ENCODE measurements at regions not wholly inside any gene's neighbourhood (a gene's known extent, or its start where the extent isn't known, plus 50 kb on each side); places are given as distances from the start of the nearest gene placed in this dataset.

DNA sequence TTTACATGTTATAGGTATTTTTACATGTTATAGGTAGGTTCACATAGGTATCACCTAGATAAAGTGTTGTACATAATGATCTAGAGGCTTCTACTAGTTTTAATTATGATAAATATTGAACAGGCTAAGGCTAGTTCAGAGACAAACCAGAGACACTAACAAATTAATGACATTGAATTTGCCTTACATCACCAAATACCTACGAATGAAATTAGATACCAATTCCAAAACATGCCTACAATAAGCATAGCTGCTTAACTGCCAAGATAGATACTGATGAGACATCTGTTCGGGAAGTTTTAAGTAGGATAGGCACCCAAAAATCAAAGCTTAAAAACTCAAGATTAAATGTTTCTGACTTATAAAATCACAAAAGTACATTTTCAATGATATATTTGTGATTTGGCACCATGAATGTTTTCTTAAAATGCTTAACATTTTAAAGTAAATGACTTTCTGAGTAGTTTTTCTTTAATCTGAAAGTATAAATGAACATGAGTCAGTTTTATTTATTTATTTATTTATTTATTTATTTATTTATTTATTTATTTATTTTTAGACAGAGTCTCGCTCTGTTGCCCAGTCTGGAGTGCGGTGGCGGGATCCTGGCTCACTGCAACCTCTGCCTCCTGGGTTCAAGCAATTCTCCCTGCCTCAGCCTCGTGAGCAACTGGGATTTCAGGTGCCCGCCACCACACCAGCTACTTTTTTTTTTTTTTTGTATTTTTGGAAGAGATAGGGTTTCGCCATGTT lies 703.1 kb upstream of the ARRDC3 start:
- TF ChIP-seq POLR2A (IDR thresholded peaks at IDR 0.05) = no peak
- TF ChIP-seq, protein P1, sequence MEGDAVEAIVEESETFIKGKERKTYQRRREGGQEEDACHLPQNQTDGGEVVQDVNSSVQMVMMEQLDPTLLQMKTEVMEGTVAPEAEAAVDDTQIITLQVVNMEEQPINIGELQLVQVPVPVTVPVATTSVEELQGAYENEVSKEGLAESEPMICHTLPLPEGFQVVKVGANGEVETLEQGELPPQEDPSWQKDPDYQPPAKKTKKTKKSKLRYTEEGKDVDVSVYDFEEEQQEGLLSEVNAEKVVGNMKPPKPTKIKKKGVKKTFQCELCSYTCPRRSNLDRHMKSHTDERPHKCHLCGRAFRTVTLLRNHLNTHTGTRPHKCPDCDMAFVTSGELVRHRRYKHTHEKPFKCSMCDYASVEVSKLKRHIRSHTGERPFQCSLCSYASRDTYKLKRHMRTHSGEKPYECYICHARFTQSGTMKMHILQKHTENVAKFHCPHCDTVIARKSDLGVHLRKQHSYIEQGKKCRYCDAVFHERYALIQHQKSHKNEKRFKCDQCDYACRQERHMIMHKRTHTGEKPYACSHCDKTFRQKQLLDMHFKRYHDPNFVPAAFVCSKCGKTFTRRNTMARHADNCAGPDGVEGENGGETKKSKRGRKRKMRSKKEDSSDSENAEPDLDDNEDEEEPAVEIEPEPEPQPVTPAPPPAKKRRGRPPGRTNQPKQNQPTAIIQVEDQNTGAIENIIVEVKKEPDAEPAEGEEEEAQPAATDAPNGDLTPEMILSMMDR (IDR thresholded peaks at IDR 0.05) = no peak
- no peak for TF ChIP-seq POLR2AphosphoS5 (IDR thresholded peaks at IDR 0.05)
- TF ChIP-seq EP300 (IDR thresholded peaks at IDR 0.05; ENCODE audit: low read depth) = no peak
